Activated naive CD4-positive, alpha-beta T cell treated with anti-CD3 and anti-CD28 coated beads for 36 hours (primary cell): ENCODE measurements at regions not wholly inside any gene's neighbourhood (a gene's known extent, or its start where the extent isn't known, plus 50 kb on each side); places are given as distances from the start of the nearest gene placed in this dataset.
"Not testable (repeated sequence)": the region's sequence is repeated elsewhere in the genome, so short reads cannot be mapped to it uniquely, and the experiment has no call there.

Experiments used
- CTCF ChIA-PET: fragments of 350-600 bp; sonication (Branson Sonifier 250); formaldehyde crosslinking; loops from one replicate; lab custom pipeline; 2021; ENCODE audit warnings: antibody characterized with exemption; lab: Charles Lee
- DNase-seq: peaks from one replicate; pipeline ENCODE4 v3.0.0-alpha.2; 2020
- H3K27ac Mint-ChIP-seq: one replicate; pipeline ENCODE4 v1.8.0; 2021; ENCODE audit warnings: mild to moderate bottlenecking, mixed read lengths
- H3K27me3 Mint-ChIP-seq: one replicate; pipeline ENCODE4 v1.8.0; 2021; ENCODE audit warnings: low read depth, mixed read lengths
- H3K36me3 Mint-ChIP-seq: one replicate; pipeline ENCODE4 v1.8.0; 2021; ENCODE audit warnings: low read depth, mixed read lengths
- H3K4me1 Mint-ChIP-seq: one replicate; pipeline ENCODE4 v1.8.0; 2021; ENCODE audit warnings: low read depth, mixed read lengths
- H3K4me3 Mint-ChIP-seq: one replicate; pipeline ENCODE4 v1.8.0; 2021; ENCODE audit warnings: mild to moderate bottlenecking, moderate library complexity, mixed read lengths
- H3K9me3 Mint-ChIP-seq: one replicate; pipeline ENCODE4 v1.8.0; 2021; ENCODE audit warnings: mixed read lengths
- intact Hi-C: fragments of 100-400 bp; cut with micrococcal nuclease; formaldehyde crosslinking; loops from one replicate; pipeline ENCODE4 v1.15.1; 2023

DNA sequence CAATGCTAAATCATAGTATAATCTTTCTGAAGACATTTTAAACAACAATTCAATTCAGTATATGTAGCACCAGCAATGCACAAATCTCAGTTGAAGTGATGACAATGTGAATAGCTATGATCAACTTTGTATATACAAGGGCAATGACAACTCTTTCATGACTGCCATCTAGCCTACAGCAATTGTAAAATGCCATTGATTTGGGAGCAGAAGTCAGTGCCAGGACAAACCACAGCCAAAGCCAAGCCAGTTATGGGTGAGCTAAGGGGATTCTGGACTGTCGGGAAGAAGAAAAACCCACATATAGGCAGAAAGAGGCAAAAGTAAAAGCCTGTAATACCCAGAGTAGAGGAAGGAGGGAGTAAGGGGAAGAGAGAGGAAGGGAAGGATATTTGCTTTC lies 238.6 kb downstream of the MID1IP1 start:
- no peak overlapping the region for H3K27ac Mint-ChIP-seq
- no peaks in the 10 kb centered on the region for H3K9me3 Mint-ChIP-seq
- intact Hi-C loops: no loop called here
- no peaks in the 10 kb centered on the region for H3K4me1 Mint-ChIP-seq
- H3K27me3 Mint-ChIP-seq: no peaks in the 10 kb centered on the region
- no peak overlapping the region for H3K4me3 Mint-ChIP-seq
- DNase-seq: no peak
- CTCF ChIA-PET: no interaction called here
- no peaks in the 10 kb centered on the region for H3K36me3 Mint-ChIP-seq

DNA sequence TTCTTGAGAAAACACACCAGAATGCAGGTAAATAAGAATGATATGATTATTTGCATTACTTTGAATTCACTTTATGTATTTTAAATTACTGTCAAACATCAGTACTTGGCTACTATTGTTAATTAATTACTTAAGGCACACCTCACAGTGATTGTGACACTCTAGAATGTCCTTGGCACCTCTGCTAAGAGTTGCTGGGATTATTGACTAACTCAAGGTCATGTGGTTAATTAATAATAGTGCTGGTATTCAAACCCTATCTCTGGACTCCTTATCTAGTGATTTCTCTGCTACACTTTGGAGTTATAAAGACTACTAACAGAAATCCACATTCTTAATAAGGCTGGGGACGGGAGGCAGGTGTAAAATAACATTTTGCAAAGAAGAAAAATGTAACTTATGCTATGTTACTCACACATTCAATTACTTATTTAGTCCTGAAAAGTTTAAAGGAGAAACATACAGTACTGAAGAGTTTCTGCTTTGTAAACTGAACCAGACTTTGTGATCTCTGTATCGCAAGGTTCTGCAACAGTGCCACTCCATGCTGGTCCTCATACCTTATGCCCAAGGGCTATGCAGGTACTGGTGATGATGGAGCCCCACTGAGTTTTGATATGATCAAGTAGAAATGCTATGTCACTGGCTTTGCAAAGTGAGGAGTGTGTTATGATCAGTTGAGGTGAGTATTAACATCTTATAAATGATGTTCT lies 242.7 kb downstream of the MID1IP1 start:
- Mint-ChIP-seq H3K27me3 (no peaks in the 10 kb centered on the region), H3K27ac (no peak overlapping the region), H3K9me3 (no peaks in the 10 kb centered on the region), H3K4me1 (no peaks in the 10 kb centered on the region), H3K36me3 (no peaks in the 10 kb centered on the region), H3K4me3 (no peak overlapping the region)
- no peak for DNase-seq
- CTCF ChIA-PET: no interaction called here
- intact Hi-C loops: no loop called here

GRCh38 chrX:39047174-39047573 lies 245.9 kb downstream of the MID1IP1 start:
- H3K9me3 Mint-ChIP-seq: no peaks in the 10 kb centered on the region
- CTCF ChIA-PET: no interaction called here
- DNase-seq: no peak
- no peaks in the 10 kb centered on the region for H3K4me1 Mint-ChIP-seq
- intact Hi-C loops: no loop called here
- no peaks in the 10 kb centered on the region for H3K36me3 Mint-ChIP-seq
- H3K27ac Mint-ChIP-seq: no peak overlapping the region
- H3K4me3 Mint-ChIP-seq: no peak overlapping the region
- no peaks in the 10 kb centered on the region for H3K27me3 Mint-ChIP-seq

- no peaks in the 10 kb centered on the region for H3K4me1 Mint-ChIP-seq
- no peak overlapping the region for H3K4me3 Mint-ChIP-seq
- no peak for DNase-seq
- no peaks in the 10 kb centered on the region for H3K9me3 Mint-ChIP-seq
- intact Hi-C loops: no loop called here
- CTCF ChIA-PET: no interaction called here
- H3K27me3 Mint-ChIP-seq: no peaks in the 10 kb centered on the region
- no peaks in the 10 kb centered on the region for H3K36me3 Mint-ChIP-seq
- no peak overlapping the region for H3K27ac Mint-ChIP-seq
Measured at GRCh38 chrX:39049975-39050374, 248.7 kb downstream of the MID1IP1 start.

GRCh38 chrX:39050427-39050826 lies 249.2 kb downstream of the MID1IP1 start:
- H3K27ac Mint-ChIP-seq: no peak overlapping the region
- DNase-seq: no peak
- no peak overlapping the region for H3K4me3 Mint-ChIP-seq
- intact Hi-C loops: no loop called here
- no peaks in the 10 kb centered on the region for H3K27me3 Mint-ChIP-seq
- no peaks in the 10 kb centered on the region for H3K4me1 Mint-ChIP-seq
- H3K9me3 Mint-ChIP-seq: no peaks in the 10 kb centered on the region
- CTCF ChIA-PET: no interaction called here
- no peaks in the 10 kb centered on the region for H3K36me3 Mint-ChIP-seq

DNA sequence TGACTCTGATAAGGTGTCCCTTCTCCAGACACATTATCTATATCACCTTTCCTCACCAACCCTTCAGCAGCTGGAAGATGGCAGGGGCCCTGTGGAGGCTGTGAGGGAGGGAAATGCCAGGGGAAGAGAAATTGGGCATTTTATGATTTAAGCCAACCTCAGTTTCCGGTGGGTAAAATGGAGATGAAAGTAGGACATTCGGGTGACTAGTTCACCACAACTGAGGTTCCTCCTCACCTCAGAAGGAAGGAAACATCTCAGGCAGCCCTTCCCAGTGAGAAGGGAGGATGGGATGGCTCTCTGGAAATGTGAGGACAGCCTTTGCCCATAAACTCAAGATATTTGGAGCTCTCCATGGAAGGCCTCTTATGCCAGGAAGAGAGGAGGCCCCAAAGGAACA lies 251.5 kb downstream of the MID1IP1 start:
- H3K36me3 Mint-ChIP-seq: no peaks in the 10 kb centered on the region
- H3K27me3 Mint-ChIP-seq: no peaks in the 10 kb centered on the region
- H3K4me1 Mint-ChIP-seq: no peaks in the 10 kb centered on the region
- no peaks in the 10 kb centered on the region for H3K9me3 Mint-ChIP-seq
- DNase-seq: no peak
- intact Hi-C loops: no loop called here
- H3K27ac Mint-ChIP-seq: no peak overlapping the region
- CTCF ChIA-PET: no interaction called here
- no peak overlapping the region for H3K4me3 Mint-ChIP-seq

DNA sequence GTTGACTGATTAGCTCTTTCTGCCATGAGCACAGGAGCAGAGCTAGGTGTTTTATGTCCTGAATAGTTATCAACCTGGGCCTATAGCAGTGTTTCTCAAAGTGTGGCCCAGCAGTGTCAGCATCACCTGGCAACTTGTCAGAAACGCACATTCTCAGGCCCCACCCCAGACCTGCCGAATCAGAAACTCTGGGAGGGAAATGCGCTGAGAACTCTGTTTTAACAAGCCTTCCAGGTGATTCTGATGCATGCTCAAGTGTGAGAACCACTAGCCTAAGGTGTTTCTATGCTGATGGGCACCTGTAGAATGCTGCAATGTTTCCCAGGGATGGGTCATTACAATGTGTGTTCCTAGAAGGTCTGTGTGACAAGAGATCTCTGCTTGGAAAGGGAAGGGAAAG lies 257.5 kb downstream of the MID1IP1 start:
- Mint-ChIP-seq H3K4me3 (no peak overlapping the region), H3K4me1 (no peaks in the 10 kb centered on the region), H3K9me3 (no peaks in the 10 kb centered on the region), H3K27ac (no peak overlapping the region), H3K36me3 (no peaks in the 10 kb centered on the region), H3K27me3 (no peaks in the 10 kb centered on the region)
- CTCF ChIA-PET: no interaction called here
- intact Hi-C loops: no loop called here
- DNase-seq: no peak

- no peak overlapping the region for H3K27ac Mint-ChIP-seq
- no peaks in the 10 kb centered on the region for H3K4me1 Mint-ChIP-seq
- DNase-seq: no peak
- no peaks in the 10 kb centered on the region for H3K9me3 Mint-ChIP-seq
- no peak overlapping the region for H3K4me3 Mint-ChIP-seq
- CTCF ChIA-PET: no interaction called here
- no peaks in the 10 kb centered on the region for H3K36me3 Mint-ChIP-seq
- H3K27me3 Mint-ChIP-seq: no peaks in the 10 kb centered on the region
- intact Hi-C loops: no loop called here
Measured at GRCh38 chrX:39059866-39060265, 258.6 kb downstream of the MID1IP1 start.

GRCh38 chrX:39063037-39063436 lies 261.8 kb downstream of the MID1IP1 start:
- Mint-ChIP-seq H3K27ac (no peak overlapping the region), H3K4me1 (no peaks in the 10 kb centered on the region), H3K9me3 (no peaks in the 10 kb centered on the region), H3K4me3 (no peak overlapping the region), H3K36me3 (no peaks in the 10 kb centered on the region), H3K27me3 (no peaks in the 10 kb centered on the region)
- intact Hi-C loops: no loop called here
- CTCF ChIA-PET: no interaction called here
- no peak for DNase-seq

- Mint-ChIP-seq H3K4me3 (no peak overlapping the region), H3K4me1 (no peaks in the 10 kb centered on the region), H3K27me3 (no peaks in the 10 kb centered on the region), H3K27ac (no peak overlapping the region), H3K9me3 (peaks cover 2% of the 10 kb centered on the region), H3K36me3 (no peaks in the 10 kb centered on the region)
- DNase-seq: no peak
- intact Hi-C loops: no loop called here
- CTCF ChIA-PET: no interaction called here
Measured at GRCh38 chrX:39063702-39064101, 262.4 kb downstream of the MID1IP1 start.

DNA sequence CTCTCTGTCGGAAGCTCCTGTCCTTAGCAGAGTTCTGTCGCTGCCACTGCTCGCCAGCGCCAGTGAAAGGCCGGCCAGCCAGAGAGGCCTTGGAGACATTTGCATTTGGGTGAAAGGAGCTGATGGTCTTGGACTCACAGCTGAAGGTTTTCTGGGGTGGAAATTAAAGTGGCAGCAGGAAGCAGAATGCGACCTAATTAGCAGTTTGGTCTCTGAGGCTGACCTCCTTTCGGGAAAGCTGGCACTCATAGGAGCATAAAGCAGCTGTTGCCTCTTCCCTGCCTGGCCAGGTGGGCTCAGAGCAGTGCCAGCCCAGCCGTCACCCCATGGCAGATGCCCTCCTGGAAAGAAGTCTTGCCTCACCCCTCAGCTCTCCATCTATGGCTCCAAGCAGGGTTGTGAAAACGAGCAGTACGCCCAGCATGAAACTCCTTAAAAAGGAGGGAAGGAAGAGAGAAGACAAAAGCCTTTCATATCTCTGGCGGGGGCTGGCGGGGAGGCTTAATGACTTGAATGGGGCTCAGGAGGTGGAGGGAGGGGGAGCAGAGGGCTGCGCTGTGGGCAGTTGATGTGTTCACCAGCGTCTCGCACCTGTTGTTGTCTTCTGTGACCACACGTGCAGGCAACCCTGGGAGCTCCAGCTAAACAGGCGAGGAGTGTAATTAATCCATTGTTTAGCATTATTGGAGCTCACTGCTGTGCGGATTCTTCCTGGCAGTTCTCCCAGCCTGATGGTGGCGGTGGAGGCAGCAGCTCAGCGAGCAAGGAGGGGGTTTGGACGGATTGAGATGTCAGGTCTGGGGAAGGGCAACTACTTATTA lies 264.0 kb downstream of the MID1IP1 start:
- Mint-ChIP-seq H3K27me3 (no peaks in the 10 kb centered on the region), H3K36me3 (no peaks in the 10 kb centered on the region), H3K27ac (no peak overlapping the region), H3K4me1 (no peaks in the 10 kb centered on the region), H3K9me3 (peaks cover 5% of the 10 kb centered on the region), H3K4me3 (no peak overlapping the region)
- DNase-seq: no peak
- intact Hi-C loops: no loop called here
- CTCF ChIA-PET: interaction anchor here (0.6 to 0.7 kb wide), 2 partner anchors 82 to 406 kb away, joined by 3 to 4 read pairs; no protein-coding TSS in a partner anchor

GRCh38 chrX:39067866-39068265 lies 266.6 kb downstream of the MID1IP1 start:
- intact Hi-C loops: no loop called here
- Mint-ChIP-seq H3K27me3 (no peaks in the 10 kb centered on the region), H3K4me3 (no peak overlapping the region), H3K27ac (no peak overlapping the region), H3K9me3 (peaks cover 5% of the 10 kb centered on the region), H3K36me3 (no peaks in the 10 kb centered on the region), H3K4me1 (no peaks in the 10 kb centered on the region)
- CTCF ChIA-PET: no interaction called here
- no peak for DNase-seq

DNA sequence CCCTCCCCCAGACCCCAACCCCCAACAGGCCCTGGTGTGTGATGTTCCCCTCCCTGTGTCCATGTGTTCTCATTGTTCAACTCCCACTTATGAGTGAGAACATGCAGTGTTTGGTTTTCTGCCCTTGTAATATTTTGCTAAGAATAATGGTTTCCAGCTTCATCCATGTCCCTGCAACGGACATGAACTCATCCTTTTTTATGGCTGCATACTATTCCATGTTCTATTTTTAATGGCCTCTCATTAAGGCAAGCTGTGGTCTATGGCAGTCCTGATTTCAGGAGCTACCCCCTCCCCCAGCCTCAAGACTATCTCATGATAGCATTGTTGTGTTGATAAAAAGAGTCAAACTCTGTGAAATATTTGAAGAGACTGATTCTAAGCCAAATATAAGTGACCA lies 267.4 kb downstream of the MID1IP1 start:
- H3K4me3 Mint-ChIP-seq, H3K27me3 Mint-ChIP-seq, H3K36me3 Mint-ChIP-seq, H3K4me1 Mint-ChIP-seq, CTCF ChIA-PET, H3K9me3 Mint-ChIP-seq, DNase-seq, H3K27ac Mint-ChIP-seq, intact Hi-C loops: not testable (repeated sequence)
